GM21381 (cell line): ENCODE measurements at regions not wholly inside any gene's neighbourhood (a gene's known extent, or its start where the extent isn't known, plus 50 kb on each side); places are given as distances from the start of the nearest gene placed in this dataset.
"Not testable (repeated sequence)": the region's sequence is repeated elsewhere in the genome, so short reads cannot be mapped to it uniquely, and the experiment has no call there.

Experiments
- ATAC-seq: cut with Tn5 transposase; IDR thresholded peaks from one replicate; pipeline ENCODE4 v1.9.1; 2021; ENCODE audit warnings: mild to moderate bottlenecking, moderate library complexity; ENCODE audit not compliant: unreplicated experiment

DNA sequence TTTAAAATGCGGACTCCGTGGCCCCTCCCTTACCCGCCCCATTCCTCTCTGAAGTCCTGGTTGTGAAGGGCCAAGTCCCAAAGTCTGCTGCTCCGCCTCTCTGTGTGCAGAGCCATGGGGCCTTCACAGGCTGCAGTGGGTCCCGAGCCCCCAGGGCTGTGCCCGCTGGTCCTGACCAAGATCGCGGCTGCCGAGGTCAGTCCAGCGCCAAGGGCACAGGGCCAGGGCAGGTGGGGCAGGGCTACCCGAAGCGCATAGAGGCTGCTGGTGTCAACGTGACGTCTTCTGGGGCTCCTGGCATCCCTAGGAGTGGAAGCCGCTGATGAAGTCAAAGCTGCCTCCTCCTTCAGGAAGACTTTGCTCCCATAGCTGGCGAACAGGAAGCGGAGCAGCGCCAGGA lies 858.8 kb downstream of the TUBA3C start:
- ATAC-seq: not testable (repeated sequence)

DNA sequence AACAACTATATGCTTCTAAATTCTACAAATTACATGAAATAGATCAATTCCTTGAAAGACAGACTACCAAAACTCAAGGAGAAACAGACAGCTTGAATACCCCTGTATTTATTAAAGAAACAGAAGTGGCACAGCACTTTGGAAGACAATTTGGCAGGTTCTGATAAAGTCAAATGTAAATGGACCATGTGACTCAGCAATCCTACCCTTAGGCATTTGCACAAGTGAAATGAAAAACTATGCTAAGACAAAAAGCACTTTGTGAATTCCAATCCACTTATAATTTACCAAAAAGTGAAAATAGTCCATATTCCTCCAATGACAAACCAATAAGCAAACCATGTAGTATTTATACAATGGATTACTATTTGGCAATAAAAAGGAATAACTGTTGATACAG lies 862.0 kb downstream of the TUBA3C start:
- not testable (repeated sequence) for ATAC-seq

DNA sequence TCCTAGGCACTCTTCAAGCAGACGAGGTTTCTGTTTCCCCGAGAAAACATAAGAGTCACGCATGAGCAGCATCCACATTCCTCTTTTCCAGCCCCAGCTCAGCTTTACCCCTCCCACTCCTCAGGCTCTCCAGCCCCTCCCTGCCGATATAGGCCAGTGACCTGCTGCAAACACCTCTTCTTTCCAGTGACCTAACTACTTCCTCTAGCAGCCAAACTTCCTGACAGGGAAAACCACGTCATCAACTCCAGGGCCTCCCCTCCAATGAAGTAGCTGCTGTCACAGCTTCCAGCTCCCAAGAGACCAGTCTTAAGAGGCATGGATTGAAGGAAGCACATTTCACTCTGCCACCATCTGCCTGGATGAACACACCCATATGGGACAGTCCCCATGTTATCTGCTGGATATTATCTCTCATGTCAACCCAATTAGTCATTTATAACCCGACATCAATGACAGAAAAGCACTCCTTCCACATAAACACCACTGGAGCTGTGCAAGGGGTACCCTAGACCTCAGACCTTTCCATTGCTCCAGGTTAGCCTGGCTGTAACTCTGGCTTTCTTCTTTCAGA lies 878.3 kb downstream of the TUBA3C start:
- ATAC-seq: not testable (repeated sequence)

DNA sequence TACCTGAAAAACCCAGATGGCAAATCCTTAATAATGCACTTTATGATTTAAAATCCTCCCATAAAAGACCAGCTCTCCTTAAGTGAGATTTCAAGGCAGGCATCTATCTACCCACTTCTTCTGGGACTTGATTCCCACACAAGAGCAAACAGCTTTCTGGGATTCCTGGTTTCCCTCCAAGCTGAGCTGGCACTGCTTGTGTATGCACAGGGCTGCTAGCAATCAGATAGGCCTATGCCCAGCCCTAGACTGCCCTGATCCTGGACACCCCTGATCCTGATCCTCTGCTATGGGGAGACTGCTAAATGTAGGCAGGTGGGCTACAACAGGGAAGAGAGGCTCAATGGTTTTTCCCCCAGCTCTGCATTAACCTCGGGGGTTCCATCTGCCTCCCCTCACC lies 880.7 kb downstream of the TUBA3C start:
- not testable (repeated sequence) for ATAC-seq

DNA sequence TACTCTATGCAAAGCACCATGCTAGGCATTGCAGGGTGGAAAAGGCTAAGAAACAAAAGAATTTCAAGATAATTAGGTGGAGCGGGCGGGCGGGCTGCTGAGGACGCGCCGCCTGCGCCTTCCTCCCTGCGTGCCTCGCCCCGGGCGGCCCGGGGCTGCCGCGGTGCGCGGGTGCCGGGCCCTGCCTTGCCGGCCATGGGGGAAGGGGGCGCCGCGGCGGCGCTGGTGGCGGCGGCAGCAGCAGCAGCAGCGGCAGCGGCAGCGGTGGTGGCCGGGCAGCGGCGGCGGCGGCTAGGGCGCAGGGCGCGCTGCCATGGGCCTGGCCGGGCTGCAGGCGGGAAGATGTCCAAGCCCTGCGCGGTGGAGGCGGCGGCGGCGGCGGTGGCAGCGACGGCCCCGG lies 884.3 kb downstream of the TUBA3C start:
- not testable (repeated sequence) for ATAC-seq

DNA sequence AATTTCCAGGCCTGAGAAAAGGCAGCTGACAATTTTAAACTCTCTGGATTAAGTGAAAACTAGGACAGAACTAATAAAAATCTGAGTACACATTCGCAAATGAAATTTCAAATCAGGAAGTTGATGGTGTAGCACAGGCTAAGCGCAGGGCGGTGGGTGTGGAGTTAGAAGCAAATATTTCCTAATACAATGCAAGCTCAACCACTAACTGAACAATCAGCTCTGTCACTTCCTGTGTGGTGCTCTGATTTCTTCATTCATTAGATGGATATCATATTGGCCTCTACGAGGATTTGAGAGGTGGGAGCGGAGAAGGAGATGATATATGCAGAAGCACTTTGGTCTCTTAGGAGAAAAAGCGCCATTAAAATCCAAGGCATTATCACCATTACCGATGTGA lies 885.0 kb downstream of the TUBA3C start:
- ATAC-seq: not testable (repeated sequence)

DNA sequence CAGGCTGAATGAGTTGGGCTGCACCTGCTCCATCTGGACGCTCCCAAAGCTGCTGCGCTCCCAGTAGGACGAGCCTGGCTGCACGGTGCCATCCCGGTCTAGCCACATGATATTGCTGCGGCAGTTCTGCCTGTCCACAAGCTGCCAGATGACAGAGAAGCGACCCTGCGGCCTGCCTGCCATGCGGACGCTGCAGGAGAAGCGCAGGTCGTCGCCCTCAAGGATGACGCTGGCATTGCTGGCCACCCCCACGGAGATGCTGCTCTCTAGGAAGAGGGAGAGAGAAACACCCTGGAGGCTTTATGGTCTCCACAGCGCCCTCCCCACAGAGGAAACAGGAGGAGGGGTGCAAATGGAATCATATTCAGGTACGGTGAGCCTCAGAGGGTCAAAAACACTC lies 887.3 kb downstream of the TUBA3C start:
- ATAC-seq: not testable (repeated sequence)

DNA sequence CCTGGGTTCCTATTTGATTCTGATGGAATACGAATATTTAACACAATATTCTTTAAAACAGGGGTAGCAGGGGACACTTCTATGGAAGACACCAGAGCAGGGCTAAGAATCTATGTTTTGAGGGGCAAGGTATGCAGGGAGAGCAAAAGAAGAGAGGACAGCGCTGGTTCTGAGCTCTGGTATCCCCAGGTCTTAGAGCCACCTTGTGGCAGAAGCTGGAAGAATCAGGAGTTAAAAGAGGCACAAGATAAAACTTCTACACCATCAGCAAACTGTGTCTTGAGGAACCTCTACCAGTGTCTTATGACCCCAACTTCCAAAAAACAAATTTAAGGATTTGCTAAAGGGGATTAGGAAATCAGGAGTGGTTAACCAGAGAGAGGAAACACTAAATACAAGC lies 894.8 kb downstream of the TUBA3C start:
- ATAC-seq: not testable (repeated sequence)

DNA sequence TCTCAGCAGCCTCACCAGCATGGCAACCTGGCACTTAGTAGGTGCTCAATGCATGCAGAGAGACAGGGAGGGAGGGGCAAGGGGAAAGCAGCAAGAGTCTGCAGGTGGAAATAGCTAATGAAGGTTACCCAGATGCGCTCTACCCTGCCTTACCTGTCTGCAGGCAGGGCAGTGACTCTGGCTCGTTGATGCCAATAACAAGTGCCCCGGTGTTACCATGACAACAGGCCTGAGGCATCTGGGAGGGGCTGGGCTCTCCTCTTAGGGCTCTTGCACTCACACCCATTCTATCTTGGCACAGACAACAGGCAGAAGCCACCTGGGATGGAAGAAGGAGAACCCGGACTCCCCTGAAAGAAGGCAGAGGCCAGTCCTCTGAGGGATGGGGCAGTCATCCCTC lies 896.0 kb downstream of the TUBA3C start:
- not testable (repeated sequence) for ATAC-seq

DNA sequence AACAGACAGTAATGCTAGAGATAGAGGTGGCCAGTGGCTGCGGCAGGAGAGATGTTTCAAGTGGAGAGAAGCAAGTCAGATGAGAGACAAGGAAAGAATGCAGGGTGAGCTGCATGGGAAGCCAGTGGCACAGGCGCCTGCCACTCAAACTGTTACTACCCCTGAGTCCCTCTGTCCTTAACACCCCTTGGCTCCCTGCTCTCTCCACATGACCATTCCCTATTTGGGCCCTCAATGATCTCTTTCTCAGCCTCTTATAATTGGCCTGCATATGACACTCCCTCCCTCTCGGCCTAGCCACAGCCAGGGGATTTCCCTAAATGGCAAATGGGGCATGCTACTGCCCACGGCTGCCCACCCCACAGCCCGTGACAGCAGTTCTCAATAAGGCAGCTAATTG lies 897.6 kb downstream of the TUBA3C start:
- ATAC-seq: not testable (repeated sequence)

DNA sequence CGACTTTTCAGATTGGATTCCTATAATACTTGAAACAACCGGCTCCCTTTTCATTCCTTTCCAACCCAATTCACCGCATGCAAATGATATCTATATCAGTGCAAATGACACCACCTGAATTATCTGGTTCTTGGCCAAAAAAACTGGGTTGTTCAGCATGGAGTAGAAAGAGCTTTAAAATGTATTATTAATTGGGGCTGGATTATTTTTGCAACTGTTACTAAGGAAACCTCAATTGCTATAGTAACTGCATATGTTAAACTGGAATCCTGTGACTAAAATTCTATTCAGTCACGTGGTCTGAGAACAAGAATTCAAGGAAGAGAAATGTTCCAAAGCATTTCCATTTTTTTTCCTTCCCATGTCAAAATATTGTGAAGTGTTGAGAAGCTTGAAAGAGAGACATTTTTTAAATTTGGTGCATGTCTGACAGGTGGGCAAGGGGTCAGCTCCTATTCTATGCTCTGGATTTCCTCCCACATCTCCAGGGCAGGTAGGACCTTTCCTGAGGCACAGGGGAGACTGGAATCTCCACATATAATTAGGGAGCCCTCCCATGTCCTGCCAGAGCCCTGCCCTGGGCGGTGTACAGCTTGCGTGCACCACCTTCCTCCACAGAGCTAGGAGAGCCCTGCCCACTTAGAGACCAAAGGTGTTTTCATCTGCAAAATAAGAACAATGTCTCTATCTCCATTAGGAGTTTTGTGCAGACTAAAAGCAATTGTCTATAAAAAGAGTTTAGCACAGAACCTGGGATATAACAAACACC lies 899.6 kb downstream of the TUBA3C start:
- ATAC-seq: not testable (repeated sequence)

DNA sequence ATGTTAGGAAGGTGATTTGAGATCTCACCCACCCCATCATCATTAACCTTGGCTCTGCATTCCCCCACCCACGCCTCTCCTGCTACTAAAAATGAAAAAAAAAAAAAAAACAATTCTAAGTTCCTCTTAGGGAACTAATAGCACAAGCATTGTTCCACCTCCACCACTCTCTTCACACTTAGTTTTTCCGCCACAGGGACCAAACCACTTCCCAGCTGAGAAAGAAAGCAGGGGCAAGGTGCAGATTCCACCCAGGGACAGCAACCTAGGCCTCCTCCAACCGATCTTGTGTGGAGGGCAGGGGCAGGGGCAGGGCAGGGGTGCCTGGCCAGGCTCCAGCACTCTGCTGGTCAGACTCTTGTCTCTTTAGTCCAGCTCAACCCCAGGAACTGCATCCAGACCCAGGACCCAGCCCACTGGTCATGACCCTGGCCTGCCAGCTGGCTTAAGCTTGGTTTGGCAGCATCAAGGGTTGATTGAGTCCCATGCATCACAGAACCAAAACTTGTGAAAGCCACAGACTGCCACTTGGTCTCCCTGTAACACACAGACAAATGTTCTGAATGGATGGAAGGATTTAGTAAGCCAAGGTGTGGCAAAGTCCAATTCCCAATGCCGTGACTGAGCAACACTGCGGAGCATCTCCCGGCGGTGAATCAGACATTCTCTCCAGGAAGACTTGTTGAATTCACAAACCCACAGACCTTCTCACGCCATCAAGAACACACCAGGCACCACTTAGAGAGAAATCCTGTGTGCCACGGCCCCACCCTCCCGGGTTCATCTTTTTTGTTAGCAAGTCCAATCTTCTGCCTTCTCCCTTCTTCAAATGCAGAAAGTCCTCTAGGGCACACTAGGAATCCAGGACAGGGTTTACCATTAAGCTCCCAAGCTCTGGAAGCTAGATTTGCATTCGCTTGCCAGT lies 900.5 kb downstream of the TUBA3C start:
- not testable (repeated sequence) for ATAC-seq

DNA sequence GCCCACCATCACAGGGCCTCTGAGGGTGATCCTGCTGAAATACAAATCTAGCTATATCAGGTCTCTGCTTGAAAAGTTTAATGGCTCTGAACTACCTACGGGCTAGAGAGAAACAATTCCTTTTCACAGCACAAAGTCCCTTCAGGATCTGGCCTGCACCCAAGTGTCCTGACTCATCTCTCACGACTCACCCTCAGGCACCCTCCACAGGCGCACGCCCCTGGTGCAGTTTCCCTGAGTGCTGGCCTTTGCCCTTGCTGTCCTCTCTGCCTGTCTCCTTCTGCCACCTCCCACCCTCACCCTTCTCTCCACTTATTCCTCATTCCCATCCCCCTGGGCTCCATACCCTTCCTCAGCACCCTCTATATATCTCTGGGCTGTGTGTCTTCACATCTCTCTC lies 901.7 kb downstream of the TUBA3C start:
- not testable (repeated sequence) for ATAC-seq

DNA sequence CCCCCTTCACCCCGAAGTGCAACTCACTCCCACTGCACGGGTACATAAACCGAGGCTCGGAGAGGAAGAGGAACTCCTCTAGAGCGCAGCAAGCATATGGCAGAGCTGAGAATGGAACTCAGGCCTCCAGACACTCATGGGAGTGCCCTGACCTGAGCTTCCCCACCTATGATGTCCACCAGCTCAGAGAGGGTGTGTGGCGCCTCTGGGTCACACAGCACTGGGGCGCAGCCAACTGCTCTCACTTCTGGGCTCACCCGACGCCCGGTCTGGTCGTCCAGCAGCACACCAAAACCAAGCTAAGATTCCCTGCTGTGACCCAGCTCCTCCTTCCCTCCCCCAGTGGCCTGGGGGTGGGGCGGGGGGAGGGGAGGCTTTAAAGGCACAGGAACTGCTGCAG lies 904.3 kb downstream of the TUBA3C start:
- ATAC-seq: not testable (repeated sequence)

DNA sequence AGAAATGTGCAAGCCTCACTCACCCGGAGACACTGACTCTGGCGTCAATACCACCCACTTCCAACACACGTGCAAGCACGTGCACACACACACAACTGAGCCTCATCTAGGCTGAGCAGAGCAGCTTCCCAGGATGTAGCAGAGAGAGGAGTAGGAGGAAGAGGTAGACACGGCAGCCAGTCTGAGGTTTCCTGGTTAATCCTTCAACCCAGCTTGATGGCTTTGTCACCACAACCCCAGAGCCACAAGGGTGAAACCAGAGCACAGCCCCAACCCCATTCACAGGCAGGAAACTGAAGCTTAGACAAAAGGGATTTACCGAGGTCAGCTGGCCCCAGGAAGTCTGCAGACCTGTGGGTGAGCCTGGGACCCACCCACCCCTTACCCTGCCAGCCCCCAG lies 905.3 kb downstream of the TUBA3C start:
- ATAC-seq: not testable (repeated sequence)

DNA sequence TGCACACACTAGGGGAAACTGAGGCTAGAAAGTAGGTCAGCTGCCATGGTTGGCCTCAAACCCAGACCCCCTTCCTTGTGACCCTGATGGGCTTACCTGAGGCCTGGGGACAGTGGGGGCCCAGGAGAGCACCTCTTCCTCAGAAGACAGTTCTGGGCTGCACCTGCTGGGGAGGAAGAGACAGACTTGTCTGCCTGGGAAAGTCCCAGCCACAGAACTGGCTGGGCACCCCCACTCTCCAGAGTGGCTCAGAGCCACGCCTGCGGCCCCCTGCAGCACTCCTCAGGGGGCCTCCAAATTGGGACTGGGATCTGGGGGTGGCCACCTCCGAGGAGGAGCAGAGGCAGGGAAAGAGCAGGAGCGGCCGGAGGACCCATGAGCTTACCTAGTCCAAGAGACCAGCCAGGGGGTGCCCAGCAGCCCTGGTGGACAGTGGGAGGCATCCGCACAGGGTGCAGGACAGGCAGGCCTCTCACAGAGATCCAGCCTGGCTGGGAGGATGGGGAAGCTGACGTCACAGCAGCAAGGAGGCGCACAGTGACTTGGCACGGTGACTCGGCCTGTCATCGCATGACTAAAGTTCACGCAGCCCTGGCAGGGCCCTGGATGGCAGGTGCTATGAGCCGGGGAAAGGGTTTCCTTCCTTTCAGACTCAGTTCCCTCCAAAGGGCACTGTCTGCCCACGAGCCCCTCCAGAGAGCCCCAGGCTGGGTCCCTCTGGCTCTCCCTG lies 907.7 kb downstream of the TUBA3C start:
- not testable (repeated sequence) for ATAC-seq

DNA sequence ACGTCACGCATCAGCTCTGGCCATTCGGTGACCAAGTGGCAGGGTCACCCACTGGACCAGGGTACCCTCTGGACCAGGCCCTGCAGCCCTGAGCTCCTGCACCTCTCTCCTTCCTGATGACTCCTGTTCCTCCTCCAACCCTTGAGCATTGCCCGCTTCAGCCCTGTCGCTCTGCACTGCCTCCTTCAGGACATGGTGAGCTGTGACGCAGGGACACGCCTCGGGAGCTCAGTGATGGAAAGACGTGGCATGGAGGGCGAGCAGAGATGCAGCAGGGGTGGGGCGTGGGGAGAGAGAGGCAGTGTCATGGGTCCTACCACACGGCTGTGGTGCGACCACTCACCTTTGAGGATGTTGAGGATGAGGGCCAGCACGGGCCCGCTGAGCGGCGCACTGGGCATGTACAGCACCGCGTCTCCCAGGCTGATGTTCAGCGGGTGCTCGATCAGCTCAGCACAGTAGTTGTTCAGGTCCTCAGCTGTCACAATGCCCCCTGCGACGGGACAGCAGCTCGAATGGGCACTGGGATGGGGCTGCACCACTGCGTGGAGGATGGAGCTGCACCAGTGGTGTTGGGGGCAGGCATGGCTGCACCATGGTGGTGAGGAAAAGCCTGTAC lies 922.7 kb downstream of the TUBA3C start:
- ATAC-seq: not testable (repeated sequence)

DNA sequence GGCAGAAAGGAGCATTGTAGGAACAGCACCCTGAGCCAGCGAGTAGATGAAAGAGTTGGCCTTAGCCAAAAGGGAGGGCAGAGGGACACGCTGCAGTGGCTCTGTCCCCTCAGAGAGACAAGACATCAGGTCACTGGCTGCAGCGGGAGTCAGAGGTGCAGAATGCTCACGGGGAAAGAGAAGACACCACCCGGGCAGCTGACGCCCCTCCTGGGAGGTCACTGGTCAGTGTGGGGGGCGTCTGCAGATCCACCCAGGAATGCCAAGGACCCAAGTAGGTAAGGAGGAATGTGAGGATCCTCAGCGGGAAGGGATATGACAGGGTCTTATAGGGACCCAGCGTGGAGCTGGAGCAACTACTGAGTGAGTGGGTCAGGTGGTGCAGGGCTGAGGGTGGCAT lies 923.9 kb downstream of the TUBA3C start:
- not testable (repeated sequence) for ATAC-seq

DNA sequence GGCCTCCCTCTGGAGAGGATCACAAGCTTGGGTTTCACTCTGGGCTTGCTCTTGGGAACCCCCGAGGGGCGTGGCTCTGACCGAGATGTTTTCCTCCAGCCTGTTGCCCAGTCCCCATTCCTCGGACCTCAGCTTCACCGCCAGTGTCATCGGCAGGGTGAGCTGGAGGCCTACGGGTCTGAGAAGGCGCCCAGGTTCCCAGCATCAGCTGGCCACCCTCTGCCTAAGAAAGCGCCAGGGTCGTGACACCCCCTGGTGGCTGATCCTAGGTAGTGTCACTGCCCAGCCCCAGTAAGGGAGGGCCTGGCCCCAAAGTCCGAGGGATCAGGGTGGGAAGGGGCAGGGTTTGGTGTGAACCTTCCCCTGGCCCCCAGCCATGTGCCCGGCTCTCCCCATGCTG lies 928.8 kb downstream of the TUBA3C start:
- ATAC-seq: not testable (repeated sequence)

DNA sequence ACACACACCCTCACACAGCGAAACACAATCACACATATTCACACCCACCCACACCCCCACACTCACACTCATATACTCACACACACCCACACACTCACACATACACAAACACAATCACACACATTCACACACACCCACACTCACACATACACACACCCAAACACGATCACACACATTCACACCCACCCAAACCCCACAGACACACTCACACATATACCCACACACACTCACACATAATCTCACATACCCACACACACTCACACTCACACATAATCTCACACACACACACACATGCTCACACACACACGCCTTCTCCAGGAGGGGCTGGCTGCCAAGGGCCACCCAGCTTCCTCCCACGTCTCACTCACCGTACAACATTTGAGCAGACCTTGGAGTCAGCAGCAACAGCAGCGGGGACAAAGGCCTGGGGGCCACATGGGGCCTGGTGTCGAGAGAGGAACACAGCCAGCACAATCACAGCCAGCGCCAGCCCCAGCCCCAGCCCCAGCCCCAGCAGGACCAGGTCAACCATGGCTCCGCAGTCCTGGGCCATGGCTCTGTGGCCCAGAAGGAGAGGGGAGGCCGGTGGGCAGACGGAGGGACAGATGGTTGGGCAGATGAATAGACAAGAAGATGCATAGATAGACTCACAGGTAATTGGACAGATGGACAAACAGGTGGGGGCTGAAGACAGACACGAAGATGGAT lies 932.9 kb downstream of the TUBA3C start:
- ATAC-seq: not testable (repeated sequence)
